H1 (cell line): ENCODE measurements at regions not wholly inside any gene's neighbourhood (a gene's known extent, or its start where the extent isn't known, plus 50 kb on each side); places are given as distances from the start of the nearest gene placed in this dataset.

Experiments used
- CTCF ChIA-PET: fragments of 300-600 bp; sonication (Branson Sonifier 250); formaldehyde crosslinking; loops from one replicate; lab custom pipeline; 2021; ENCODE audit not compliant: partially characterized antibody; lab: Charles Lee
- POLR2A ChIA-PET: fragments of 300-600 bp; sonication (Branson Sonifier 250); formaldehyde crosslinking; loops from one replicate; lab custom pipeline; 2021; ENCODE audit warnings: inconsistent platforms; ENCODE audit not compliant: partially characterized antibody; lab: Charles Lee
- DNase-seq, 2 experiments: peaks; one replicate each; pipeline versions ENCODE4 v3.0.0 to v3.0.0-alpha.2; 2010 to 2022; ENCODE audit warnings: low spot score in 2 of 2, low read depth in 1 of 2, mixed read lengths in 1 of 2
- FAIRE-seq: peaks from 2 replicates; lab custom pipeline; 2011; peaks lifted over from hg19 to GRCh38; lab: Jason Lieb, UNC
- H2AFZ ChIP-seq: 2 replicates; pipeline ENCODE4 v1.8.1; 2012; ENCODE audit warnings: low read length, inconsistent platforms
- H2AK5ac ChIP-seq: 2 replicates; pipeline ENCODE4 v1.6.1; 2013; ENCODE audit warnings: low read depth, low read length
- H2BK120ac ChIP-seq: replicated peaks from 2 replicates; pipeline ENCODE3; 2013; ENCODE audit warnings: low read depth, low read length, inconsistent platforms
- H2BK12ac ChIP-seq: 2 replicates; pipeline ENCODE4 v1.6.1; 2013; ENCODE audit warnings: low read depth, low read length
- H2BK15ac ChIP-seq: 2 replicates; pipeline ENCODE4 v1.6.1; 2013; ENCODE audit warnings: low read length
- H2BK20ac ChIP-seq: 2 replicates; pipeline ENCODE4 v1.6.1; 2013; ENCODE audit warnings: low read length
- H2BK5ac ChIP-seq: 2 replicates; pipeline ENCODE4 v1.6.1; 2013; ENCODE audit warnings: low read depth, low read length
- H3K14ac ChIP-seq: 2 replicates; pipeline ENCODE4 v1.6.1; 2013; ENCODE audit warnings: inconsistent platforms; ENCODE audit not compliant: insufficient read length
- H3K18ac ChIP-seq: 2 replicates; pipeline ENCODE4 v1.6.1; 2013; ENCODE audit warnings: low read length; ENCODE audit errors: extremely low read depth
- H3K23ac ChIP-seq: 2 replicates; pipeline ENCODE4 v1.6.1; 2013; ENCODE audit warnings: inconsistent platforms; ENCODE audit not compliant: insufficient read length
- H3K23me2 ChIP-seq: 2 replicates; pipeline ENCODE4 v1.6.1; 2013; ENCODE audit warnings: low read depth, low read length
- H3K27ac ChIP-seq: 2 replicates; pipeline ENCODE4 v1.6.1; 2011; ENCODE audit warnings: low read depth, low read length, inconsistent platforms
- H3K27me3 ChIP-seq, 4 experiments: replicated peaks in 1 of 4; 1 replicate in 1 of 4; 2 replicates in 3 of 4; pipeline versions ENCODE4 v1.6.1 to v1.8.1; 2011 to 2013; ENCODE audit warnings: low read length in 3 of 4, mild to moderate bottlenecking in 3 of 4, inconsistent platforms in 2 of 4, mixed read lengths in 2 of 4, moderate library complexity in 1 of 4; ENCODE audit not compliant: control insufficient read depth in 3 of 4, insufficient read depth in 3 of 4; ENCODE audit errors: extremely low read depth in 1 of 4
- H3K36me3 ChIP-seq, 4 experiments: 2 replicates each; pipeline versions ENCODE4 v1.6.1 to v1.8.1; 2011 to 2013; ENCODE audit warnings: mild to moderate bottlenecking in 4 of 4, low read length in 3 of 4, moderate library complexity in 2 of 4, control low read depth in 1 of 4, inconsistent platforms in 1 of 4; ENCODE audit not compliant: insufficient read depth in 4 of 4, control insufficient read depth in 2 of 4
- H3K4ac ChIP-seq: replicated peaks from 2 replicates; pipeline ENCODE3; 2013; ENCODE audit warnings: low read length, low read depth, mixed read lengths, inconsistent platforms; ENCODE audit not compliant: insufficient read length
- H3K4me1 ChIP-seq, 4 experiments: replicated peaks in 1 of 4; 1 replicate in 1 of 4; 2 replicates in 3 of 4; pipeline versions ENCODE4 v1.6.1 to v1.8.1; 2011 to 2013; ENCODE audit warnings: low read length in 3 of 4, inconsistent platforms in 2 of 4, mixed read lengths in 1 of 4; ENCODE audit not compliant: insufficient read depth in 4 of 4, control insufficient read depth in 3 of 4
- H3K4me2 ChIP-seq, 2 experiments: 2 replicates each; pipeline versions ENCODE4 v1.6.1 to v1.8.1; 2011 to 2013; ENCODE audit warnings: low read depth in 2 of 2, low read length in 2 of 2, control low read depth in 1 of 2, inconsistent platforms in 1 of 2, mild to moderate bottlenecking in 1 of 2; ENCODE audit not compliant: insufficient read depth in 1 of 2
- H3K4me3 ChIP-seq, 4 experiments: fragments of 200-600, 300-600 bp in 1 of 4; sonication (generic), shearing (Covaris generic), sonication (Bioruptor Twin) in 1 of 4; 2 replicates each; pipeline versions ENCODE4 v1.5.1 to v1.8.1; 2011 to 2016; ENCODE audit warnings: low read length in 4 of 4, low read depth in 3 of 4, control low read depth in 2 of 4, inconsistent platforms in 2 of 4, mild to moderate bottlenecking in 2 of 4, mixed read lengths in 1 of 4, moderate library complexity in 1 of 4; ENCODE audit not compliant: insufficient read depth in 2 of 4; ENCODE audit errors: extremely low read depth in 1 of 4
- H3K56ac ChIP-seq: replicated peaks from 2 replicates; pipeline ENCODE3; 2013; ENCODE audit warnings: low read depth, mild to moderate bottlenecking, mixed read lengths, low read length, inconsistent platforms; ENCODE audit not compliant: insufficient read length
- H3K79me1 ChIP-seq: 2 replicates; pipeline ENCODE4 v1.6.1; 2013; ENCODE audit warnings: low read depth, low read length, control low read depth
- H3K79me2 ChIP-seq, 2 experiments: 2 replicates each; pipeline versions ENCODE4 v1.6.1 to v1.8.1; 2012 to 2013; ENCODE audit warnings: low read length in 2 of 2, mild to moderate bottlenecking in 2 of 2, inconsistent platforms in 1 of 2; ENCODE audit not compliant: insufficient read depth in 2 of 2, control insufficient read depth in 1 of 2
- H3K9ac ChIP-seq, 4 experiments: replicated peaks in 1 of 4; 1 replicate in 1 of 4; 2 replicates in 3 of 4; pipeline versions ENCODE4 v1.6.1 to v1.8.1; 2011 to 2013; ENCODE audit warnings: low read depth in 3 of 4, low read length in 3 of 4, control low read depth in 2 of 4, mild to moderate bottlenecking in 2 of 4, moderate library complexity in 2 of 4, inconsistent platforms in 1 of 4; ENCODE audit errors: extremely low read depth in 1 of 4
- H3K9me3 ChIP-seq, 2 experiments: 2 replicates each; pipeline versions ENCODE4 v1.6.1 to v1.8.1; 2012 to 2013; ENCODE audit warnings: mild to moderate bottlenecking in 2 of 2, moderate library complexity in 2 of 2, control low read depth in 1 of 2, inconsistent platforms in 1 of 2, low read depth in 1 of 2, low read length in 1 of 2, mixed read lengths in 1 of 2; ENCODE audit not compliant: insufficient read depth in 2 of 2
- H4K20me1 ChIP-seq, 2 experiments: replicated peaks in 1 of 2; 2 replicates each; pipeline versions ENCODE3 to v1.8.1; 2011 to 2013; ENCODE audit warnings: inconsistent platforms in 2 of 2, low read length in 2 of 2, mild to moderate bottlenecking in 1 of 2; ENCODE audit not compliant: insufficient read depth in 2 of 2, control insufficient read depth in 1 of 2
- H4K5ac ChIP-seq: 2 replicates; pipeline ENCODE4 v1.6.1; 2013; ENCODE audit warnings: low read length, low read depth, mixed read lengths, inconsistent platforms; ENCODE audit not compliant: insufficient read length
- H4K8ac ChIP-seq: 2 replicates; pipeline ENCODE4 v1.8.0; 2013; ENCODE audit warnings: mild to moderate bottlenecking, moderate library complexity, low read length, inconsistent platforms; ENCODE audit not compliant: insufficient read depth; ENCODE audit errors: extremely low read depth
- H4K91ac ChIP-seq: replicated peaks from 2 replicates; pipeline ENCODE3; 2013; ENCODE audit warnings: low read length, mixed read lengths, inconsistent platforms; ENCODE audit not compliant: insufficient read length
- BCL11A ChIP-seq, 2 experiments: IDR thresholded peaks; one replicate each; pipeline ENCODE4 v1.6.1; 2011; ENCODE audit warnings: low read depth in 2 of 2, low read length in 2 of 2, mild to moderate bottlenecking in 2 of 2
- CHD1 ChIP-seq: IDR thresholded peaks from 2 replicates; pipeline ENCODE4 v1.6.1; 2012; ENCODE audit warnings: low read depth, low read length, improper control_type of control experiment
- CHD2 ChIP-seq: IDR thresholded peaks from 2 replicates; pipeline ENCODE4 v1.6.1; 2012; ENCODE audit warnings: low read length, improper control_type of control experiment
- CREB1 ChIP-seq: IDR thresholded peaks from 2 replicates; pipeline ENCODE4 v1.6.1; 2012; ENCODE audit warnings: inconsistent platforms
- EP300 ChIP-seq, 2 experiments: IDR thresholded peaks; 1 replicate in 1 of 2; 2 replicates in 1 of 2; pipeline ENCODE4 v1.6.1; 2011 to 2012; ENCODE audit warnings: low read depth in 2 of 2, low read length in 2 of 2, mild to moderate bottlenecking in 2 of 2, borderline replicate concordance in 1 of 2, inconsistent platforms in 1 of 2, moderate library complexity in 1 of 2
- HDAC6 ChIP-seq: IDR thresholded peaks from one replicate; pipeline ENCODE4 v1.7.1; 2012; ENCODE audit warnings: low read depth, mild to moderate bottlenecking, inconsistent platforms, low read length, moderate library complexity
- KDM4A ChIP-seq: IDR thresholded peaks from one replicate; pipeline ENCODE4 v1.7.1; 2012; ENCODE audit warnings: low read depth, mild to moderate bottlenecking, moderate library complexity, low read length, inconsistent platforms; ENCODE audit not compliant: severe bottlenecking
- RAD21 ChIP-seq, 2 experiments: IDR thresholded peaks in 1 of 2; conservative IDR thresholded peaks in 1 of 2; 2 replicates each; pipeline ENCODE4 v1.6.1; 2011; ENCODE audit warnings: low read depth in 2 of 2, low read length in 2 of 2, improper control_type of control experiment in 1 of 2, inconsistent platforms in 1 of 2, mild to moderate bottlenecking in 1 of 2, moderate library complexity in 1 of 2
- RBBP5 ChIP-seq: IDR thresholded peaks from 2 replicates; pipeline ENCODE4 v1.7.1; 2012; ENCODE audit warnings: low read depth, mild to moderate bottlenecking, inconsistent platforms, low read length, moderate library complexity, borderline replicate concordance
- SAP30 ChIP-seq: fragments of 300-600 bp; sonication (generic); IDR thresholded peaks from 2 replicates; pipeline ENCODE4 v1.7.1; 2012; ENCODE audit warnings: low read length, moderate library complexity, mild to moderate bottlenecking, inconsistent platforms; ENCODE audit not compliant: insufficient read depth, insufficient replicate concordance
- SIN3A ChIP-seq, 2 experiments: IDR thresholded peaks in 1 of 2; conservative IDR thresholded peaks in 1 of 2; 2 replicates each; pipeline ENCODE4 v1.6.1; 2011 to 2012; ENCODE audit warnings: low read length in 2 of 2, improper control_type of control experiment in 1 of 2, low read depth in 1 of 2, mild to moderate bottlenecking in 1 of 2
- SUZ12 ChIP-seq: fragments of 200-600 bp; sonication (generic); IDR thresholded peaks from 2 replicates; pipeline ENCODE4 v1.6.1; 2012; ENCODE audit warnings: mild to moderate bottlenecking, inconsistent platforms, low read length, moderate library complexity, mixed read lengths
- YY1 ChIP-seq: IDR thresholded peaks from 2 replicates; pipeline ENCODE4 v1.6.1; 2011; ENCODE audit warnings: low read depth, mild to moderate bottlenecking, low read length
- WGBS, 2 experiments: shearing (Covaris generic) in 1 of 2; methylation state at CpG; one replicate each; pipeline versions ENCODE4 v1.1.6 to v1.1.7; 2013 to 2015; ENCODE audit warnings: low lambda C conversion rate in 2 of 2, mixed read lengths in 2 of 2, inconsistent platforms in 1 of 2, low coverage in 1 of 2, missing lambda C conversion rate in 1 of 2; ENCODE audit not compliant: insufficient replicate concordance in 2 of 2, insufficient coverage in 1 of 2, insufficient read length in 1 of 2; ENCODE audit errors: extremely low coverage in 1 of 2, missing lambda C conversion rate in 1 of 2; 5-methylcytosine and 5-hydroxymethylcytosine counted together
- TF ChIP-seq, protein P1 (sequence below): IDR thresholded peaks from 2 replicates; pipeline ENCODE4 v1.6.1; 2012; ENCODE audit warnings: inconsistent platforms

DNA sequence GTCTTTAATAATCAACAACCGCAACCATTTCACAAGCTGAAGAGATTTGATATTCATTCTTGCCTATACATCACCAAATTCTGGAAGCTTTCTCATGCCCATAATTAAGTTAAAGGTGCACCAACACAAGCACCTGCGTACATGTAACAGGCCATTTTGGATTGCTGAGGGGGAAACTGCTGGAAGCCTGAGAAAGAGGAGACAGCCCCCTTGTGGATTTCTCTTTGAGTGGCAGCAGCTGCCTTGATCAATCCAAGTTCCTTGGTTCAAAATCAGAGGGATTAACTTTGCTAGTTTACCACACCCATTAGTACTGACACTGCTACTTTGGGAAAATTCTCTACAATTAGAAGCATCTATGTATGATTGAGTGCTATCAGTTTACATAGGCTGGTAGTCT, 321.1 kb downstream of the NOVA1 start:
- peak; percentile 87 for FAIRE-seq
- TF ChIP-seq YY1: peak; percentile 85
- no peak for TF ChIP-seq EP300 (IDR thresholded peaks at IDR 0.05; ENCODE audit: borderline replicate concordance in 1 of 2, low read depth in 2 of 2, low read length in 2 of 2)
- TF ChIP-seq SIN3A (conservative IDR thresholded peaks at IDR 0.05 in 1 of 2, IDR thresholded peaks at IDR 0.05 in 1 of 2; ENCODE audit: low read depth in 1 of 2, low read length in 2 of 2): no peak
- no peak for TF ChIP-seq CREB1
- TF ChIP-seq CHD2: no peak
- peak; percentile 87 to 89 for TF ChIP-seq RAD21 (IDR thresholded peaks at IDR 0.05 in 1 of 2, conservative IDR thresholded peaks at IDR 0.05 in 1 of 2; ENCODE audit: low read depth in 2 of 2, low read length in 2 of 2)
- no peak for TF ChIP-seq CHD1
- TF ChIP-seq, protein P1, sequence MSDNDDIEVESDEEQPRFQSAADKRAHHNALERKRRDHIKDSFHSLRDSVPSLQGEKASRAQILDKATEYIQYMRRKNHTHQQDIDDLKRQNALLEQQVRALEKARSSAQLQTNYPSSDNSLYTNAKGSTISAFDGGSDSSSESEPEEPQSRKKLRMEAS: no peak
- TF ChIP-seq HDAC6: no peak
- no peak for TF ChIP-seq RBBP5
- TF ChIP-seq KDM4A: no peak
- TF ChIP-seq SUZ12: no peak
- TF ChIP-seq BCL11A (IDR thresholded peaks at IDR 0.05; ENCODE audit: low read depth in 2 of 2, low read length in 2 of 2): no peak
- no peak for TF ChIP-seq SAP30

More for the DNA sequence above, 321.1 kb downstream of the NOVA1 start:
- no peaks in the 10 kb centered on the region for H3K79me2 ChIP-seq
- no peaks in the 10 kb centered on the region for H3K36me3 ChIP-seq
- H3K56ac ChIP-seq: no peak overlapping the region
- H3K4me2 ChIP-seq: no peak overlapping the region
- no peak overlapping the region for H2BK5ac ChIP-seq
- no peak overlapping the region for H2AK5ac ChIP-seq
- H2BK12ac ChIP-seq: no peak overlapping the region
- no peaks in the 10 kb centered on the region for H3K9me3 ChIP-seq
- no peaks in the 10 kb centered on the region for H3K79me1 ChIP-seq
- H2BK120ac ChIP-seq: no peak overlapping the region
- no peak overlapping the region for H4K8ac ChIP-seq
- WGBS, 2 experiments: 76% methylated on average over 2 of the region's 2 CpGs; no CpG with 5 or more reads in 1 of the 2 experiments
- no peaks in the 10 kb centered on the region for H3K23me2 ChIP-seq
- ChIA-PET POLR2A (no interaction called here), CTCF (interaction anchor here (0.6 to 3.9 kb wide), 15 partner anchors 9 to 454 kb away, joined by 3 to 26 read pairs (median 4); no protein-coding TSS in a partner anchor)
- H3K4me1 ChIP-seq: peaks cover 0 to 5% (median under 1%) of the 10 kb centered on the region in 4 experiments; a peak in 2 of 7 replicates
- H3K9ac ChIP-seq: no peak overlapping the region
- H3K18ac ChIP-seq: no peak overlapping the region
- no peaks in the 10 kb centered on the region for H4K20me1 ChIP-seq
- H4K91ac ChIP-seq: no peak overlapping the region
- no peak overlapping the region for H3K4ac ChIP-seq
- H3K27ac ChIP-seq: no peak overlapping the region
- H3K23ac ChIP-seq: no peak overlapping the region
- no peak overlapping the region for H3K14ac ChIP-seq
- no peak overlapping the region for H4K5ac ChIP-seq
- H2AFZ ChIP-seq: peak overlapping the region; percentile 42; the same call in 1 of the 2 replicates
- no peaks in the 10 kb centered on the region for H3K27me3 ChIP-seq
- H2BK15ac ChIP-seq: no peak overlapping the region
- H3K4me3 ChIP-seq: no peak overlapping the region
- H2BK20ac ChIP-seq: no peak overlapping the region
- DNase-seq: no peak
